ENCODE measurements at regions not wholly inside any gene's neighbourhood (a gene's known extent, or its start where the extent isn't known, plus 50 kb on each side); places are given as distances from the start of the nearest gene placed in this dataset.

DNA sequence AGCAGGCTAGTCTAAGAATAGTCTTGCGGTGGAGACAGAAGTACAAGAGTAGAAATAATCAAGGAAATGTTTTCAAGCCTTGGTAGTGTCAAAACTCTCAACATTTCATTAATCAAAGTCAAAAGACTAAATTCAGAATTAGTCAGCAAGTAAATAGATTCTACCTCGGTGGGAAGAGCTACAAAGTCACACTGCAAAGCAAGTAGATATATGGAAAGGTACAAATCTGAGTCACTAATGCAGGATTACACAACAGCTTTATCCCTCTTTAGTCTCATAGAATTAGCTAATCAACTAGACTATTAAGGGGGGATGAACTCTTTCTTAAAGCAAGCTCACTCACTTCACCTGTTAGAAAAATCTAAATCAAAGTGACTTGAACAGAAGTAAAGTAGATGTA, 568.7 kb upstream of the CNTNAP5 start:
- H3K4me1 ChIP-seq = no peaks in the 10 kb centered on the region
- H3K27me3 ChIP-seq = no peaks in the 10 kb centered on the region
- no peaks in the 10 kb centered on the region for H3K9me3 ChIP-seq
- intact Hi-C loops (cut with DNase I) = no loop called here
- ATAC-seq (no peak), DNase-seq (no peak)
- H3K4me3 ChIP-seq = no peak overlapping the region
- TF ChIP-seq, protein P1, sequence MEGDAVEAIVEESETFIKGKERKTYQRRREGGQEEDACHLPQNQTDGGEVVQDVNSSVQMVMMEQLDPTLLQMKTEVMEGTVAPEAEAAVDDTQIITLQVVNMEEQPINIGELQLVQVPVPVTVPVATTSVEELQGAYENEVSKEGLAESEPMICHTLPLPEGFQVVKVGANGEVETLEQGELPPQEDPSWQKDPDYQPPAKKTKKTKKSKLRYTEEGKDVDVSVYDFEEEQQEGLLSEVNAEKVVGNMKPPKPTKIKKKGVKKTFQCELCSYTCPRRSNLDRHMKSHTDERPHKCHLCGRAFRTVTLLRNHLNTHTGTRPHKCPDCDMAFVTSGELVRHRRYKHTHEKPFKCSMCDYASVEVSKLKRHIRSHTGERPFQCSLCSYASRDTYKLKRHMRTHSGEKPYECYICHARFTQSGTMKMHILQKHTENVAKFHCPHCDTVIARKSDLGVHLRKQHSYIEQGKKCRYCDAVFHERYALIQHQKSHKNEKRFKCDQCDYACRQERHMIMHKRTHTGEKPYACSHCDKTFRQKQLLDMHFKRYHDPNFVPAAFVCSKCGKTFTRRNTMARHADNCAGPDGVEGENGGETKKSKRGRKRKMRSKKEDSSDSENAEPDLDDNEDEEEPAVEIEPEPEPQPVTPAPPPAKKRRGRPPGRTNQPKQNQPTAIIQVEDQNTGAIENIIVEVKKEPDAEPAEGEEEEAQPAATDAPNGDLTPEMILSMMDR (IDR thresholded peaks at IDR 0.05) = no peak
- no peak for TF ChIP-seq POLR2A (IDR thresholded peaks at IDR 0.05)
- 48% methylated on average over 2 of the region's 2 CpGs for WGBS (ENCODE audit: insufficient coverage, low coverage, low lambda C conversion rate, missing lambda C conversion rate)
- H3K27ac ChIP-seq = no peak overlapping the region
- no peaks in the 10 kb centered on the region for H3K36me3 ChIP-seq

DNA sequence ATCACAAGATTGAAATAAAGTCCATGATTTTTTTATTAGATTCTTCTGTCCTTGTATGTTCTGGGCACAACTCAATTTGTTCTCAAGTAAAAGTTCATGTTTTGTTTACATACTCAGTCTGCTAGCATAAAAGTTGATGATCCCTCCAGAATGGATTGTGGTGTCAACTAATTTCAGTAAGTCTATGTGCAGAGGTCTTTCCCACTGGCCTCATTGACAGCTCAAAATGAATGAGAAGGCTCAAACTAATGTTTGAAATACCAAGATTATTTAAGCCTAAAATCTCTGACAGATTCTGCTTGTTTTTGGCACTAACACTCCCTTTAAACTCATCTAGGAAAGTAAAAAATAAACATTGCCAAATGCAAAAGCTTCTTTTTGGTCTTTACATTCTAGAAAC, 561.2 kb upstream of the CNTNAP5 start:
- H3K9me3 ChIP-seq = no peaks in the 10 kb centered on the region
- intact Hi-C loops (cut with DNase I) = no loop called here
- no peak for DNase-seq
- ATAC-seq = no peak
- no peak overlapping the region for H3K27ac ChIP-seq
- H3K36me3 ChIP-seq = no peaks in the 10 kb centered on the region
- no peaks in the 10 kb centered on the region for H3K27me3 ChIP-seq
- no peak overlapping the region for H3K4me3 ChIP-seq
- TF ChIP-seq, protein P1 (IDR thresholded peaks at IDR 0.05) = no peak
- no peak for TF ChIP-seq POLR2A (IDR thresholded peaks at IDR 0.05)
- no peaks in the 10 kb centered on the region for H3K4me1 ChIP-seq

DNA sequence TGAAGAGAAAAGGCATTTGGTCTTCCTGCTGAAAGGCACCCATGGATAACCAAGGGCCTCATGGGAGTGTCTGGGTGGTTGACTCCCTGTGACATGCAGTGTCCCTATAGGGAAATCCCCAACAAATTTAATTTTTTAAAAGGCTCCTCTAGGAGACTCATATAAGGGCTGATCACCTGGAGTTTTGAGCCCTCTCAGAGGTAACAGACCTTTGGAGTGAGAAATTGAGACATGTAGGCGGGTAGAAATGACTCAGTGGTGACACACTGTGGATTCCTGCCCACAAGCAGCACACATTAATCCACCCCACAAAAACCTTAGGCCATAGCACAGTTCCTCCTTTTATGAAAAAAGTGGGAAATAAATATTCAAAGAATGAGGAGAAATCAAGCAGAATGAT, 557.0 kb upstream of the CNTNAP5 start:
- H3K4me1 ChIP-seq = no peaks in the 10 kb centered on the region
- intact Hi-C loops (cut with DNase I) = no loop called here
- no peak for DNase-seq
- TF ChIP-seq, protein P1 (IDR thresholded peaks at IDR 0.05) = no peak
- no peak for TF ChIP-seq POLR2A (IDR thresholded peaks at IDR 0.05)
- H3K27me3 ChIP-seq = no peaks in the 10 kb centered on the region
- no peaks in the 10 kb centered on the region for H3K9me3 ChIP-seq
- no CpG with 5 or more reads among the region's 1 CpG for WGBS (ENCODE audit: insufficient coverage, low coverage, low lambda C conversion rate, missing lambda C conversion rate)
- peak in 1 of 4 donors; percentile 25 for ATAC-seq
- no peak overlapping the region for H3K4me3 ChIP-seq
- H3K36me3 ChIP-seq = no peaks in the 10 kb centered on the region
- H3K27ac ChIP-seq = no peak overlapping the region

DNA sequence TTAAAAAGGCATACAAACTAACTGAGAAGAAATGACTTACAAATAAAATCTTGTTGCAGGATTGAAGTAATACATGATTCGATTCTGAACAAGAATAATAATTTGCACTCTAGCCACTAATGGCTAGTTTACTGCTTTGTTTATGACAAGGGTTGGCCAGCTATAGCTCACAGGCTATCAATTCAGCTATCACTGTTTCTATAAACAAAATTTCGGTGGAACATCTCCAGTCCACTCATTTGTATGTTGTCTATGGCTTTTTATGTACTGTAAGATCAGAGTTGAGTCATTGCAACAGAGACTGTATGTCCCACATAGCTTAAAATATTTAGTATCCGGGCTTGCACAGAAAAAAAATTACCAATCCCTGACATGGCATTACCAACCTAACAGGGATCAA, 543.7 kb upstream of the CNTNAP5 start:
- no peaks in the 10 kb centered on the region for H3K9me3 ChIP-seq
- DNase-seq = no peak
- WGBS (ENCODE audit: insufficient coverage, low coverage, low lambda C conversion rate, missing lambda C conversion rate) = 40% methylated on average over 3 of the region's 3 CpGs
- no peaks in the 10 kb centered on the region for H3K4me1 ChIP-seq
- TF ChIP-seq, protein P1 (IDR thresholded peaks at IDR 0.05) = no peak
- no peak for TF ChIP-seq POLR2A (IDR thresholded peaks at IDR 0.05)
- H3K4me3 ChIP-seq = no peak overlapping the region
- ATAC-seq = no peak
- intact Hi-C loops (cut with DNase I) = no loop called here
- H3K27ac ChIP-seq = no peak overlapping the region
- H3K36me3 ChIP-seq = no peaks in the 10 kb centered on the region
- no peaks in the 10 kb centered on the region for H3K27me3 ChIP-seq

DNA sequence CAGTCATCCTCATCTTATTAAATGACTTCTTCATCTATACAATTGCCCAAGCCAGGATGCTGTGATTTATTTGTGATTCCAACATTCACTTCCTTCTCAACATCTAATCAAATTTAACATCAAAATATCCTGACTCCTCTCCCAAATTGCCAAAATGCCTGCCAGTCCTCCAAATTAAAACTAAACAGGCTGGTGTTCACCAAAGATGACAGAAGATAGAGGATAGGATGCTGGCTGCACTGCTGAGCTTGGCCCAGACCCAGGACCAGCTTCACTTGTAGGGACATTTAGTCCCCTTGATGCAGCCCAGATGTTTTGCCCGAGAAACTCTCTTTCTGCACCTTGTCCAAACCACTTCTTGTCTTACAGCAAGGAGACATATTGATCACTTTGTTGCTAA, 540.0 kb upstream of the CNTNAP5 start:
- no peak for DNase-seq
- Histone ChIP-seq H3K4me3 (no peak overlapping the region), H3K27me3 (no peaks in the 10 kb centered on the region), H3K9me3 (no peaks in the 10 kb centered on the region), H3K27ac (no peak overlapping the region), H3K36me3 (no peaks in the 10 kb centered on the region), H3K4me1 (no peaks in the 10 kb centered on the region)
- TF ChIP-seq POLR2A (IDR thresholded peaks at IDR 0.05) = no peak
- TF ChIP-seq, protein P1 (IDR thresholded peaks at IDR 0.05) = no peak
- ATAC-seq = no peak
- 42% methylated on average over 1 of the region's 1 CpG for WGBS (ENCODE audit: insufficient coverage, low coverage, low lambda C conversion rate, missing lambda C conversion rate)
- intact Hi-C loops (cut with DNase I) = no loop called here

All from right lobe of liver (tissue), 6 donors.